Astrocyte (in vitro differentiated cells and primary cell): ENCODE measurements at regions not wholly inside any gene's neighbourhood (a gene's known extent, or its start where the extent isn't known, plus 50 kb on each side); places are given as distances from the start of the nearest gene placed in this dataset.

Experiments
- DNase-seq: peaks from one replicate; pipeline ENCODE4 v3.0.0-alpha.2; 2010; ENCODE audit warnings: low read depth
- FAIRE-seq: peaks from 2 replicates; lab custom pipeline; 2011; peaks lifted over from hg19 to GRCh38; lab: Jason Lieb, UNC
- H2AFZ ChIP-seq: 2 replicates; pipeline ENCODE4 v1.6.0; 2012; ENCODE audit warnings: low read depth, low read length, inconsistent platforms
- H3K27ac ChIP-seq: 2 replicates; pipeline ENCODE4 v1.5.1; 2011; ENCODE audit warnings: low read depth, low read length, inconsistent platforms
- H3K27me3 ChIP-seq: 2 replicates; pipeline ENCODE4 v1.6.0; 2011; ENCODE audit warnings: low read length, inconsistent platforms; ENCODE audit not compliant: insufficient read depth
- H3K36me3 ChIP-seq: 2 replicates; pipeline ENCODE4 v1.5.1; 2011; ENCODE audit warnings: low read length, inconsistent platforms; ENCODE audit not compliant: insufficient read depth
- H3K4me1 ChIP-seq: 2 replicates; pipeline ENCODE4 v1.5.1; 2011; ENCODE audit warnings: low read length, inconsistent platforms; ENCODE audit not compliant: insufficient read depth
- H3K4me2 ChIP-seq: 2 replicates; pipeline ENCODE4 v1.6.0; 2012; ENCODE audit warnings: low read length, inconsistent platforms
- H3K4me3 ChIP-seq: 2 replicates; pipeline ENCODE4 v1.5.1; 2011; ENCODE audit warnings: low read depth, mild to moderate bottlenecking, low read length, inconsistent platforms; ENCODE audit not compliant: insufficient read depth
- H3K79me2 ChIP-seq: 2 replicates; pipeline ENCODE4 v1.6.0; 2012; ENCODE audit warnings: mild to moderate bottlenecking, low read length, inconsistent platforms; ENCODE audit not compliant: insufficient read depth
- H3K9ac ChIP-seq: 2 replicates; pipeline ENCODE4 v1.6.0; 2012; ENCODE audit warnings: mild to moderate bottlenecking, low read length, inconsistent platforms
- H3K9me3 ChIP-seq: 2 replicates; pipeline ENCODE4 v1.5.1; 2012; ENCODE audit warnings: low read depth, mild to moderate bottlenecking, low read length, inconsistent platforms; ENCODE audit not compliant: insufficient read depth
- H4K20me1 ChIP-seq: 2 replicates; pipeline ENCODE4 v1.6.0; 2012; ENCODE audit warnings: low read length, inconsistent platforms; ENCODE audit not compliant: insufficient read depth
- H3K27ac Mint-ChIP-seq: one replicate; pipeline ENCODE4 v1.8.0; 2021; ENCODE audit warnings: mild to moderate bottlenecking, mixed read lengths; ENCODE audit not compliant: unreplicated experiment
- H3K27me3 Mint-ChIP-seq: one replicate; pipeline ENCODE4 v1.8.0; 2021; ENCODE audit warnings: low read depth, mixed read lengths; ENCODE audit not compliant: unreplicated experiment
- H3K36me3 Mint-ChIP-seq: one replicate; pipeline ENCODE4 v1.8.0; 2021; ENCODE audit warnings: low read depth, mixed read lengths; ENCODE audit not compliant: unreplicated experiment
- H3K4me1 Mint-ChIP-seq: one replicate; pipeline ENCODE4 v1.8.0; 2021; ENCODE audit warnings: low read depth, mixed read lengths; ENCODE audit not compliant: unreplicated experiment
- H3K4me3 Mint-ChIP-seq: one replicate; pipeline ENCODE4 v1.8.0; 2021; ENCODE audit warnings: mild to moderate bottlenecking, moderate library complexity, mixed read lengths; ENCODE audit not compliant: unreplicated experiment
- H3K9me3 Mint-ChIP-seq: one replicate; pipeline ENCODE4 v1.8.0; 2021; ENCODE audit warnings: mild to moderate bottlenecking, mixed read lengths; ENCODE audit not compliant: unreplicated experiment
- EZH2 ChIP-seq: IDR thresholded peaks from 2 replicates; pipeline ENCODE4 v1.6.1; 2012; ENCODE audit warnings: mild to moderate bottlenecking, low read length, inconsistent platforms; ENCODE audit not compliant: insufficient read depth
- TF ChIP-seq, protein P1 (sequence below): IDR thresholded peaks from 2 replicates; pipeline ENCODE4 v1.5.1; 2011; ENCODE audit warnings: low read depth, mild to moderate bottlenecking, inconsistent platforms, low read length, moderate library complexity; ENCODE audit not compliant: insufficient read depth

- H3K27ac ChIP-seq: no peak overlapping the region
- no peaks in the 10 kb centered on the region for H3K9me3 ChIP-seq
- Mint-ChIP-seq H3K27ac (peak overlapping the region; percentile 35), H3K4me1 (peaks cover 16% of the 10 kb centered on the region), H3K36me3 (no peaks in the 10 kb centered on the region), H3K27me3 (peaks cover 21% of the 10 kb centered on the region), H3K9me3 (no peaks in the 10 kb centered on the region), H3K4me3 (no peak overlapping the region)
- no peaks in the 10 kb centered on the region for H3K36me3 ChIP-seq
- no peak overlapping the region for H3K4me3 ChIP-seq
- FAIRE-seq (no peak), DNase-seq (no peak)
- no peak overlapping the region for H3K9ac ChIP-seq
- no peak for TF ChIP-seq EZH2
- TF ChIP-seq, protein P1, sequence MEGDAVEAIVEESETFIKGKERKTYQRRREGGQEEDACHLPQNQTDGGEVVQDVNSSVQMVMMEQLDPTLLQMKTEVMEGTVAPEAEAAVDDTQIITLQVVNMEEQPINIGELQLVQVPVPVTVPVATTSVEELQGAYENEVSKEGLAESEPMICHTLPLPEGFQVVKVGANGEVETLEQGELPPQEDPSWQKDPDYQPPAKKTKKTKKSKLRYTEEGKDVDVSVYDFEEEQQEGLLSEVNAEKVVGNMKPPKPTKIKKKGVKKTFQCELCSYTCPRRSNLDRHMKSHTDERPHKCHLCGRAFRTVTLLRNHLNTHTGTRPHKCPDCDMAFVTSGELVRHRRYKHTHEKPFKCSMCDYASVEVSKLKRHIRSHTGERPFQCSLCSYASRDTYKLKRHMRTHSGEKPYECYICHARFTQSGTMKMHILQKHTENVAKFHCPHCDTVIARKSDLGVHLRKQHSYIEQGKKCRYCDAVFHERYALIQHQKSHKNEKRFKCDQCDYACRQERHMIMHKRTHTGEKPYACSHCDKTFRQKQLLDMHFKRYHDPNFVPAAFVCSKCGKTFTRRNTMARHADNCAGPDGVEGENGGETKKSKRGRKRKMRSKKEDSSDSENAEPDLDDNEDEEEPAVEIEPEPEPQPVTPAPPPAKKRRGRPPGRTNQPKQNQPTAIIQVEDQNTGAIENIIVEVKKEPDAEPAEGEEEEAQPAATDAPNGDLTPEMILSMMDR: no peak
- no peaks in the 10 kb centered on the region for H4K20me1 ChIP-seq
- no peak overlapping the region for H2AFZ ChIP-seq
- peaks cover 5% of the 10 kb centered on the region for H3K4me1 ChIP-seq
- H3K4me2 ChIP-seq: no peak overlapping the region
- H3K27me3 ChIP-seq: peaks cover 2% of the 10 kb centered on the region
- H3K79me2 ChIP-seq: no peaks in the 10 kb centered on the region
Observed at GRCh38 chr5:54620141-54620933, 102.8 kb downstream of the SNX18 start.

- DNase-seq (peak; percentile 33), FAIRE-seq (no peak)
- peaks cover 17% of the 10 kb centered on the region for H3K4me1 Mint-ChIP-seq
- Histone ChIP-seq H3K9me3 (no peaks in the 10 kb centered on the region), H3K4me3 (no peak overlapping the region), H2AFZ (no peak overlapping the region), H3K4me1 (peaks cover 5% of the 10 kb centered on the region), H3K79me2 (no peaks in the 10 kb centered on the region), H4K20me1 (no peaks in the 10 kb centered on the region), H3K36me3 (no peaks in the 10 kb centered on the region), H3K27ac (no peak overlapping the region), H3K9ac (no peak overlapping the region), H3K27me3 (peaks cover 2% of the 10 kb centered on the region), H3K4me2 (no peak overlapping the region)
- H3K4me3 Mint-ChIP-seq: no peak overlapping the region
- no peaks in the 10 kb centered on the region for H3K36me3 Mint-ChIP-seq
- no peaks in the 10 kb centered on the region for H3K9me3 Mint-ChIP-seq
- TF ChIP-seq EZH2: no peak
- TF ChIP-seq, protein P1: no peak
- H3K27me3 Mint-ChIP-seq: peaks cover 20% of the 10 kb centered on the region
- H3K27ac Mint-ChIP-seq: no peak overlapping the region
Observed at GRCh38 chr5:54619731-54620130, 102.2 kb downstream of the SNX18 start.
